Tibial nerve (tissue), 4 donors: ENCODE measurements at regions not wholly inside any gene's neighbourhood (a gene's known extent, or its start where the extent isn't known, plus 50 kb on each side); places are given as distances from the start of the nearest gene placed in this dataset.

Experiments used
- EP300 ChIP-seq, 2 donors: sonication (generic); formaldehyde crosslinking; IDR thresholded peaks; one replicate each; pipeline ENCODE4 v1.6.1; 2017; ENCODE audit warnings: antibody characterized with exemption in 2 of 2, mild to moderate bottlenecking in 1 of 2
- POLR2A ChIP-seq, 2 donors: fragments of 450-650 bp; IDR thresholded peaks; one replicate each; pipeline ENCODE4 v1.6.1; 2017; ENCODE audit warnings: antibody characterized with exemption in 2 of 2, mild to moderate bottlenecking in 2 of 2, moderate library complexity in 2 of 2
- TF ChIP-seq, protein P1 (sequence below), 5 experiments: fragments of 200-600 bp in 3 of 5; fragments of 450-650 bp in 2 of 5; sonication (generic) in 3 of 5; IDR thresholded peaks; one replicate each; pipeline ENCODE4 v1.5.1; 2016 to 2019; ENCODE audit warnings: antibody characterized with exemption in 5 of 5, mild to moderate bottlenecking in 3 of 5, moderate library complexity in 2 of 5

DNA sequence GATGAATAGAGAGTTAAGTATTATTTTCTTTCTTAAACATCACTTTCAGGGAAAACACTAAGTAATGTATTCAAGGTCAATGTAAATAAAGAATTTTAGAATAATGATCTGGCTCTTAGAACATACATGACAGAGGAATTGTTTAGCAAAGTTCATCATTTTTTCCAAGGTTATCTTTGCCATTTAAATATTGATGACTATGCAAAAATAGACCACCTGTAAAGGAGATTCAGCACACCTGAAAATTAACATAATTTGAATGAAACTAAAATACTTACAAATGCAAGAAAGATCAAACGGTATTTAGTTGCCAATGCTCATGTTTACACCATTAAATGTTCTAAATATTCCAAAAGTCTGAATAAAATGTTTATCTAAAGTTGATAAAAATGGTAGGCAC, 782.6 kb upstream of the CHORDC1 start:
- TF ChIP-seq, protein P1, sequence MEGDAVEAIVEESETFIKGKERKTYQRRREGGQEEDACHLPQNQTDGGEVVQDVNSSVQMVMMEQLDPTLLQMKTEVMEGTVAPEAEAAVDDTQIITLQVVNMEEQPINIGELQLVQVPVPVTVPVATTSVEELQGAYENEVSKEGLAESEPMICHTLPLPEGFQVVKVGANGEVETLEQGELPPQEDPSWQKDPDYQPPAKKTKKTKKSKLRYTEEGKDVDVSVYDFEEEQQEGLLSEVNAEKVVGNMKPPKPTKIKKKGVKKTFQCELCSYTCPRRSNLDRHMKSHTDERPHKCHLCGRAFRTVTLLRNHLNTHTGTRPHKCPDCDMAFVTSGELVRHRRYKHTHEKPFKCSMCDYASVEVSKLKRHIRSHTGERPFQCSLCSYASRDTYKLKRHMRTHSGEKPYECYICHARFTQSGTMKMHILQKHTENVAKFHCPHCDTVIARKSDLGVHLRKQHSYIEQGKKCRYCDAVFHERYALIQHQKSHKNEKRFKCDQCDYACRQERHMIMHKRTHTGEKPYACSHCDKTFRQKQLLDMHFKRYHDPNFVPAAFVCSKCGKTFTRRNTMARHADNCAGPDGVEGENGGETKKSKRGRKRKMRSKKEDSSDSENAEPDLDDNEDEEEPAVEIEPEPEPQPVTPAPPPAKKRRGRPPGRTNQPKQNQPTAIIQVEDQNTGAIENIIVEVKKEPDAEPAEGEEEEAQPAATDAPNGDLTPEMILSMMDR (IDR thresholded peaks at IDR 0.05) = no peak
- TF ChIP-seq EP300 (IDR thresholded peaks at IDR 0.05) (no peak), POLR2A (IDR thresholded peaks at IDR 0.05) (no peak)
